ENCODE measurements at regions not wholly inside any gene's neighbourhood (a gene's known extent, or its start where the extent isn't known, plus 50 kb on each side); places are given as distances from the start of the nearest gene placed in this dataset.

- 0 out of 2 replicates have a peak, but pooled peaks have one; percentile 24 for TF ChIP-seq GLIS2 (tag by site-specific recombination; IDR thresholded peaks at IDR 0.05)
- no peak for TF ChIP-seq ZNF791 (tag by site-specific recombination; IDR thresholded peaks at IDR 0.05)
- no peak for TF ChIP-seq ZNF175 (tag by site-specific recombination; IDR thresholded peaks at IDR 0.05)
- TF ChIP-seq, protein P1, sequence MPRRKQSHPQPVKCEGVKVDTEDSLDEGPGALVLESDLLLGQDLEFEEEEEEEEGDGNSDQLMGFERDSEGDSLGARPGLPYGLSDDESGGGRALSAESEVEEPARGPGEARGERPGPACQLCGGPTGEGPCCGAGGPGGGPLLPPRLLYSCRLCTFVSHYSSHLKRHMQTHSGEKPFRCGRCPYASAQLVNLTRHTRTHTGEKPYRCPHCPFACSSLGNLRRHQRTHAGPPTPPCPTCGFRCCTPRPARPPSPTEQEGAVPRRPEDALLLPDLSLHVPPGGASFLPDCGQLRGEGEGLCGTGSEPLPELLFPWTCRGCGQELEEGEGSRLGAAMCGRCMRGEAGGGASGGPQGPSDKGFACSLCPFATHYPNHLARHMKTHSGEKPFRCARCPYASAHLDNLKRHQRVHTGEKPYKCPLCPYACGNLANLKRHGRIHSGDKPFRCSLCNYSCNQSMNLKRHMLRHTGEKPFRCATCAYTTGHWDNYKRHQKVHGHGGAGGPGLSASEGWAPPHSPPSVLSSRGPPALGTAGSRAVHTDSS (tag by site-specific recombination; IDR thresholded peaks at IDR 0.05) = no peak; the same call in 1 of the 2 replicates
- TF ChIP-seq INSM2 (tag by site-specific recombination; IDR thresholded peaks at IDR 0.05) = peak; percentile 62; the same call in 1 of the 2 replicates
- TF ChIP-seq, protein P2, sequence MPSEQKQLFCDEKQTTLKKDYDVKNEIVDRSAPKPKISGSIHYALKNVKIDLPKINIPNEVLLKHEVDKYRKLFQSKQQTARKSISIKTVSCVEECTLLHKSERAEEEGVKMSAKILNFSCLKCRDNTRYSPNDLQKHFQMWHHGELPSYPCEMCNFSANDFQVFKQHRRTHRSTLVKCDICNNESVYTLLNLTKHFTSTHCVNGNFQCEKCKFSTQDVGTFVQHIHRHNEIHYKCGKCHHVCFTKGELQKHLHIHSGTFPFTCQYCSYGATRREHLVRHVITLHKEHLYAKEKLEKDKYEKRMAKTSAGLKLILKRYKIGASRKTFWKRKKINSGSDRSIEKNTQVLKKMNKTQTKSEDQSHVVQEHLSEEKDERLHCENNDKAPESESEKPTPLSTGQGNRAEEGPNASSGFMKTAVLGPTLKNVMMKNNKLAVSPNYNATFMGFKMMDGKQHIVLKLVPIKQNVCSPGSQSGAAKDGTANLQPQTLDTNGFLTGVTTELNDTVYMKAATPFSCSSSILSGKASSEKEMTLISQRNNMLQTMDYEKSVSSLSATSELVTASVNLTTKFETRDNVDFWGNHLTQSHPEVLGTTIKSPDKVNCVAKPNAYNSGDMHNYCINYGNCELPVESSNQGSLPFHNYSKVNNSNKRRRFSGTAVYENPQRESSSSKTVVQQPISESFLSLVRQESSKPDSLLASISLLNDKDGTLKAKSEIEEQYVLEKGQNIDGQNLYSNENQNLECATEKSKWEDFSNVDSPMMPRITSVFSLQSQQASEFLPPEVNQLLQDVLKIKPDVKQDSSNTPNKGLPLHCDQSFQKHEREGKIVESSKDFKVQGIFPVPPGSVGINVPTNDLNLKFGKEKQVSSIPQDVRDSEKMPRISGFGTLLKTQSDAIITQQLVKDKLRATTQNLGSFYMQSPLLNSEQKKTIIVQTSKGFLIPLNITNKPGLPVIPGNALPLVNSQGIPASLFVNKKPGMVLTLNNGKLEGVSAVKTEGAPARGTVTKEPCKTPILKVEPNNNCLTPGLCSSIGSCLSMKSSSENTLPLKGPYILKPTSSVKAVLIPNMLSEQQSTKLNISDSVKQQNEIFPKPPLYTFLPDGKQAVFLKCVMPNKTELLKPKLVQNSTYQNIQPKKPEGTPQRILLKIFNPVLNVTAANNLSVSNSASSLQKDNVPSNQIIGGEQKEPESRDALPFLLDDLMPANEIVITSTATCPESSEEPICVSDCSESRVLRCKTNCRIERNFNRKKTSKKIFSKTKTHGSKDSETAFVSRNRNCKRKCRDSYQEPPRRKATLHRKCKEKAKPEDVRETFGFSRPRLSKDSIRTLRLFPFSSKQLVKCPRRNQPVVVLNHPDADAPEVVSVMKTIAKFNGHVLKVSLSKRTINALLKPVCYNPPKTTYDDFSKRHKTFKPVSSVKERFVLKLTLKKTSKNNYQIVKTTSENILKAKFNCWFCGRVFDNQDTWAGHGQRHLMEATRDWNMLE (tag by site-specific recombination; conservative IDR thresholded peaks at IDR 0.05; ENCODE audit: low read depth) = no peak; the same call in 1 of the 2 replicates
- 0 out of 2 replicates have a peak, but pooled peaks have one; percentile 21 for TF ChIP-seq BCL11A (tag by site-specific recombination; IDR thresholded peaks at IDR 0.05; ENCODE audit: low read depth)
- peak; percentile 50; the same call in 1 of the 2 replicates for TF ChIP-seq ZNF561 (tag by site-specific recombination; IDR thresholded peaks at IDR 0.05; ENCODE audit: borderline replicate concordance)
- no peak for TF ChIP-seq ZNF654 (tag by site-specific recombination; IDR thresholded peaks at IDR 0.05; ENCODE audit: low read depth)
- no peak for TF ChIP-seq ZNF248 (tag by site-specific recombination; IDR thresholded peaks at IDR 0.05)
- peak; percentile 86 for TF ChIP-seq HIC1 (tag by site-specific recombination; IDR thresholded peaks at IDR 0.05)
- 0 out of 2 replicates have a peak, but pooled peaks have one; percentile 45 for TF ChIP-seq ZNF341 (tag by site-specific recombination; IDR thresholded peaks at IDR 0.05; ENCODE audit: low read depth)
- TF ChIP-seq ZIC2 (tag by site-specific recombination; IDR thresholded peaks at IDR 0.05) = peak; percentile 87
- TF ChIP-seq SP7 (tag by site-specific recombination; IDR thresholded peaks at IDR 0.05) = peak; percentile 60
- TF ChIP-seq, protein P3, sequence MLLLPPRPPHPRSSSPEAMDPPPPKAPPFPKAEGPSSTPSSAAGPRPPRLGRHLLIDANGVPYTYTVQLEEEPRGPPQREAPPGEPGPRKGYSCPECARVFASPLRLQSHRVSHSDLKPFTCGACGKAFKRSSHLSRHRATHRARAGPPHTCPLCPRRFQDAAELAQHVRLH (tag by site-specific recombination; IDR thresholded peaks at IDR 0.05) = no peak
- TF ChIP-seq ZNF404 (tag by site-specific recombination; IDR thresholded peaks at IDR 0.05) = no peak
- TF ChIP-seq ATF2 (tag by site-specific recombination; IDR thresholded peaks at IDR 0.05; ENCODE audit: low read depth) = peak; percentile 82
These were observed 108.0 kb upstream of the TMEM170B start (continued) for GRCh38 chr6:11429577-11429976.
